ENCODE measurements at regions not wholly inside any gene's neighbourhood (a gene's known extent, or its start where the extent isn't known, plus 50 kb on each side); places are given as distances from the start of the nearest gene placed in this dataset.

GRCh38 chr4:130329036-130329435 lies 1233.1 kb downstream of the C4orf33 start:
- Mint-ChIP-seq H3K4me3 (ENCODE audit: unreplicated experiment) (no peak overlapping the region), H3K27me3 (ENCODE audit: unreplicated experiment) (no peaks in the 10 kb centered on the region), H3K27ac (ENCODE audit: unreplicated experiment) (no peak overlapping the region), H3K36me3 (ENCODE audit: unreplicated experiment) (no peaks in the 10 kb centered on the region), H3K9me3 (ENCODE audit: unreplicated experiment) (no peaks in the 10 kb centered on the region), H3K4me1 (ENCODE audit: unreplicated experiment) (peaks cover 7% of the 10 kb centered on the region)
- TF ChIP-seq, protein P1, sequence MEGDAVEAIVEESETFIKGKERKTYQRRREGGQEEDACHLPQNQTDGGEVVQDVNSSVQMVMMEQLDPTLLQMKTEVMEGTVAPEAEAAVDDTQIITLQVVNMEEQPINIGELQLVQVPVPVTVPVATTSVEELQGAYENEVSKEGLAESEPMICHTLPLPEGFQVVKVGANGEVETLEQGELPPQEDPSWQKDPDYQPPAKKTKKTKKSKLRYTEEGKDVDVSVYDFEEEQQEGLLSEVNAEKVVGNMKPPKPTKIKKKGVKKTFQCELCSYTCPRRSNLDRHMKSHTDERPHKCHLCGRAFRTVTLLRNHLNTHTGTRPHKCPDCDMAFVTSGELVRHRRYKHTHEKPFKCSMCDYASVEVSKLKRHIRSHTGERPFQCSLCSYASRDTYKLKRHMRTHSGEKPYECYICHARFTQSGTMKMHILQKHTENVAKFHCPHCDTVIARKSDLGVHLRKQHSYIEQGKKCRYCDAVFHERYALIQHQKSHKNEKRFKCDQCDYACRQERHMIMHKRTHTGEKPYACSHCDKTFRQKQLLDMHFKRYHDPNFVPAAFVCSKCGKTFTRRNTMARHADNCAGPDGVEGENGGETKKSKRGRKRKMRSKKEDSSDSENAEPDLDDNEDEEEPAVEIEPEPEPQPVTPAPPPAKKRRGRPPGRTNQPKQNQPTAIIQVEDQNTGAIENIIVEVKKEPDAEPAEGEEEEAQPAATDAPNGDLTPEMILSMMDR (IDR thresholded peaks at IDR 0.05): no peak
- no peak for DNase-seq (ENCODE audit: extremely low spot score, unreplicated experiment)

DNA sequence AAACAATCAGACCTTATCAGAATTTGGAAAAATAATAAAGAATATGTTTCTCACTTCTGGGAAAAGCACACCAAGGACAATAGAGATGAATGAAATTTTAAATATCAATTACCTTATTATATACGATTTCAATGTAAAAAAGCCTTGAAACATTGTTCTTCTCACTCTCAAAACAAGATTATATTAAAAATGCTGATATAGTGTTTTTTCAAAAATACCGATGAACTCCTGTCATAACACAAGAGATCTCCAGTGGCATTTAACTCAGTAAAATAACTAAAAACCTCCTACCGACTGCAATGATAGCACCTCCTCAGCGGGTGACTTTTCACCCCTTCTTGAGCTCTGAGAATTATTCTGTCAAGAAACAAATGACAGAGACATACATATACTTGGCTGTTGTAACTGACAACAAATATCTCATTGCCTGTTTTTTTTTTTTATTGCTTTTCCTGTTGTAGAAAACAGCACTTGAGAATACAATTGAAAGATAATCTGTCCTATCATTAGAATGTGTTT lies 1237.3 kb downstream of the C4orf33 start:
- H3K36me3 Mint-ChIP-seq (ENCODE audit: unreplicated experiment): no peaks in the 10 kb centered on the region
- peaks cover 2% of the 10 kb centered on the region for H3K4me1 Mint-ChIP-seq (ENCODE audit: unreplicated experiment)
- H3K27ac Mint-ChIP-seq (ENCODE audit: unreplicated experiment): no peak overlapping the region
- H3K9me3 Mint-ChIP-seq (ENCODE audit: unreplicated experiment): no peaks in the 10 kb centered on the region
- H3K4me3 Mint-ChIP-seq (ENCODE audit: unreplicated experiment): no peak overlapping the region
- no peaks in the 10 kb centered on the region for H3K27me3 Mint-ChIP-seq (ENCODE audit: unreplicated experiment)
- no peak for DNase-seq (ENCODE audit: extremely low spot score, unreplicated experiment)
- TF ChIP-seq, protein P1 (IDR thresholded peaks at IDR 0.05): no peak

- DNase-seq (ENCODE audit: extremely low spot score, unreplicated experiment): no peak
- no peaks in the 10 kb centered on the region for H3K27me3 Mint-ChIP-seq (ENCODE audit: unreplicated experiment)
- no peak overlapping the region for H3K27ac Mint-ChIP-seq (ENCODE audit: unreplicated experiment)
- peaks cover 2% of the 10 kb centered on the region for H3K4me1 Mint-ChIP-seq (ENCODE audit: unreplicated experiment)
- H3K4me3 Mint-ChIP-seq (ENCODE audit: unreplicated experiment): no peak overlapping the region
- TF ChIP-seq, protein P1 (IDR thresholded peaks at IDR 0.05): no peak
- no peaks in the 10 kb centered on the region for H3K36me3 Mint-ChIP-seq (ENCODE audit: unreplicated experiment)
- H3K9me3 Mint-ChIP-seq (ENCODE audit: unreplicated experiment): no peaks in the 10 kb centered on the region
Measured at GRCh38 chr4:130335417-130336194, 1239.7 kb downstream of the C4orf33 start.

DNA sequence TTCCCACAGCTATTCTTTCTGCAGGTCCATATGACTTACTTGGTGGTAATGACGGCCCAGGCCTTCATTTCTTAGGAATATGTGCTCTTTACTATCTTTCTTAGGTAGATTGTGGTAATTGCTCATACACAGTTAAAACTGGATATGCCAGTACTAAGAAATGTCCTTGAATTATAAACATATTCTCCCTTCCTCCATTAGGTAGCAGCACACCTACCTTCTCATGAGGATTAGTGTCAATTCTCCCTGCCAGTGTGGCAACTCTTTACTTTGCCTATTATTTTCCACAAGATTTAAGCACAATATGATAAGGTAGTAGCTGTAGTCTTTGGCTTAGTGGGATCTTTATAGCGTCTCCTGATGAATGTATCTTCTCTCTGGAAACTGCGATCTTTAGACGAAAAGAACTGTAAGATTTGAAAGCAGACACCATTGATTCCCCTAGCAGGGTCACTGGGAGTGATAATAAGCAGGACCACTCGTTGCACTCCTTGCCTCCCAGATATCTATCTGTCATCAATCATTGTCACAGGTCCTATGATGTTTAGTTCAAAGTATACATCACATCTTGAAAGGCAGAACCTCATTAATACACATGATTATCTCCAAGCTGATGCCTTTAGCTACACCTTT lies 1240.7 kb downstream of the C4orf33 start:
- H3K36me3 Mint-ChIP-seq (ENCODE audit: unreplicated experiment): no peaks in the 10 kb centered on the region
- peaks cover 2% of the 10 kb centered on the region for H3K4me1 Mint-ChIP-seq (ENCODE audit: unreplicated experiment)
- no peaks in the 10 kb centered on the region for H3K9me3 Mint-ChIP-seq (ENCODE audit: unreplicated experiment)
- no peak for DNase-seq (ENCODE audit: extremely low spot score, unreplicated experiment)
- no peak overlapping the region for H3K4me3 Mint-ChIP-seq (ENCODE audit: unreplicated experiment)
- H3K27me3 Mint-ChIP-seq (ENCODE audit: unreplicated experiment): no peaks in the 10 kb centered on the region
- TF ChIP-seq, protein P1 (IDR thresholded peaks at IDR 0.05): peak; percentile 51
- no peak overlapping the region for H3K27ac Mint-ChIP-seq (ENCODE audit: unreplicated experiment)

DNA sequence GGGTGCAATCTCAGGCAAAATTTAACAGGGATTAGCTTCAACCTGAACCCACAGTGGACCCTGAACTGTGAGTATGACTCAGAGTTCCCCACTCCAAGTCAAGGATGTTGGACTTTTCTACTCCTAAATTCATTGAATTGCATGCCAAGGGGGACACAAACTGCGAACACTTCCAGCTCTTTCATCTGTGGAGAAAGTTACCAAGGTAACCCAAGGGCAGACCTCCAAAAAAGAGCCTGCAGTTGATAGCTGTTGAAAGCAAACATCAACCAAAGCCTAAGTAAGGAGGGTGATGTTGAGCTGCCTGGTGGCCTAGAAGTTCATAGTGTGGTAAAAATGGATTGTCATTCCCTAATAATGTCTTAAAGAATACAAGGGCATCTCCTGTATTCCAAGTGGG lies 1242.9 kb downstream of the C4orf33 start:
- no peak for DNase-seq (ENCODE audit: extremely low spot score, unreplicated experiment)
- TF ChIP-seq, protein P1 (IDR thresholded peaks at IDR 0.05): no peak
- Mint-ChIP-seq H3K9me3 (ENCODE audit: unreplicated experiment) (no peaks in the 10 kb centered on the region), H3K27me3 (ENCODE audit: unreplicated experiment) (no peaks in the 10 kb centered on the region), H3K27ac (ENCODE audit: unreplicated experiment) (no peak overlapping the region), H3K36me3 (ENCODE audit: unreplicated experiment) (no peaks in the 10 kb centered on the region), H3K4me3 (ENCODE audit: unreplicated experiment) (no peak overlapping the region), H3K4me1 (ENCODE audit: unreplicated experiment) (peaks cover 2% of the 10 kb centered on the region)
